ENCODE measurements at regions not wholly inside any gene's neighbourhood (a gene's known extent, or its start where the extent isn't known, plus 50 kb on each side); places are given as distances from the start of the nearest gene placed in this dataset.
"Not testable (repeated sequence)": the region's sequence is repeated elsewhere in the genome, so short reads cannot be mapped to it uniquely, and the experiment has no call there.

GRCh38 chr11:122578171-122578825, 77.2 kb upstream of the UBASH3B start:
- Histone ChIP-seq H3K27ac (no peak overlapping the region), H3K27me3 (no peaks in the 10 kb centered on the region), H3K9me3 (no peaks in the 10 kb centered on the region), H3K36me3 (no peaks in the 10 kb centered on the region), H3K4me3 (no peak overlapping the region), H3K4me1 (peaks cover 0 to 4% (median 0%) of the 10 kb centered on the region in 3 donors)
- WGBS, 2 donors (ENCODE audit: low coverage in 1 of 2): 73 to 86% methylated on average over 3 of the region's 3 CpGs
- TF ChIP-seq POLR2AphosphoS5 (IDR thresholded peaks at IDR 0.05) (no peak), EP300 (IDR thresholded peaks at IDR 0.05) (no peak), CTCF (IDR thresholded peaks at IDR 0.05) (no peak), POLR2A (IDR thresholded peaks at IDR 0.05) (no peak)
- no peak for ATAC-seq

GRCh38 chr11:122572592-122572991, 82.9 kb upstream of the UBASH3B start:
- Histone ChIP-seq H3K4me1 (no peaks in the 10 kb centered on the region), H3K9me3 (no peaks in the 10 kb centered on the region), H3K36me3 (no peaks in the 10 kb centered on the region), H3K27ac (no peak overlapping the region), H3K27me3 (peaks cover 7% of the 10 kb centered on the region), H3K4me3 (no peak overlapping the region)
- 50% methylated on average over 1 of the region's 3 CpGs; no CpG with 5 or more reads in 1 of the 2 donors for WGBS, 2 donors (ENCODE audit: low coverage in 1 of 2)
- no peak for TF ChIP-seq POLR2A (IDR thresholded peaks at IDR 0.05)
- no peak for TF ChIP-seq EP300 (IDR thresholded peaks at IDR 0.05)
- TF ChIP-seq CTCF (IDR thresholded peaks at IDR 0.05): no peak
- no peak for TF ChIP-seq POLR2AphosphoS5 (IDR thresholded peaks at IDR 0.05)
- ATAC-seq: no peak

- peaks cover 27% of the 10 kb centered on the region for H3K27me3 ChIP-seq
- no peak overlapping the region for H3K4me3 ChIP-seq
- TF ChIP-seq CTCF (IDR thresholded peaks at IDR 0.05) (no peak), POLR2A (IDR thresholded peaks at IDR 0.05) (no peak), POLR2AphosphoS5 (IDR thresholded peaks at IDR 0.05) (no peak), EP300 (IDR thresholded peaks at IDR 0.05) (no peak)
- H3K36me3 ChIP-seq: no peaks in the 10 kb centered on the region
- H3K9me3 ChIP-seq: no peaks in the 10 kb centered on the region
- no peak for ATAC-seq
- no peak overlapping the region for H3K27ac ChIP-seq
- H3K4me1 ChIP-seq: no peaks in the 10 kb centered on the region
- WGBS, 2 donors (ENCODE audit: low coverage in 1 of 2): 67 to 82% methylated on average over 1 to 3 of the region's 3 CpGs
Measured at GRCh38 chr11:122563761-122564160, 91.8 kb upstream of the UBASH3B start.

- Histone ChIP-seq H3K27ac (no peak overlapping the region), H3K4me3 (no peak overlapping the region), H3K27me3 (peaks cover 42% of the 10 kb centered on the region), H3K9me3 (no peaks in the 10 kb centered on the region), H3K36me3 (no peaks in the 10 kb centered on the region), H3K4me1 (no peaks in the 10 kb centered on the region)
- 68 to 83% methylated on average over 3 to 7 of the region's 9 CpGs for WGBS, 2 donors (ENCODE audit: low coverage in 1 of 2)
- ATAC-seq: no peak
- TF ChIP-seq POLR2AphosphoS5 (IDR thresholded peaks at IDR 0.05) (no peak), POLR2A (IDR thresholded peaks at IDR 0.05) (no peak), CTCF (IDR thresholded peaks at IDR 0.05) (no peak), EP300 (IDR thresholded peaks at IDR 0.05) (no peak)
Measured at GRCh38 chr11:122559734-122560382, 95.7 kb upstream of the UBASH3B start.

- H3K36me3 ChIP-seq, H3K4me3 ChIP-seq, H3K9me3 ChIP-seq, H3K27ac ChIP-seq, H3K4me1 ChIP-seq, ATAC-seq: not testable (repeated sequence)
- WGBS, 2 donors (ENCODE audit: low coverage in 1 of 2): 90 to 100% methylated on average over 2 to 4 of the region's 9 CpGs
- peaks cover 42% of the 10 kb centered on the region for H3K27me3 ChIP-seq
Measured at GRCh38 chr11:122559218-122559617, 96.3 kb upstream of the UBASH3B start.

- Histone ChIP-seq H3K27me3 (peaks cover 37% of the 10 kb centered on the region), H3K4me3 (peak overlapping the region in 1 of 2 donors; percentile 25)
- not testable (repeated sequence) for H3K4me1 ChIP-seq, H3K9me3 ChIP-seq, H3K27ac ChIP-seq, H3K36me3 ChIP-seq, ATAC-seq
- 60 to 70% methylated on average over 2 to 3 of the region's 6 CpGs for WGBS, 2 donors (ENCODE audit: low coverage in 1 of 2)
Measured at GRCh38 chr11:122557163-122557562, 98.4 kb upstream of the UBASH3B start.
